Amniotic stem cell (primary cell): ENCODE measurements at regions not wholly inside any gene's neighbourhood (a gene's known extent, or its start where the extent isn't known, plus 50 kb on each side); places are given as distances from the start of the nearest gene placed in this dataset.
"Not testable (repeated sequence)": the region's sequence is repeated elsewhere in the genome, so short reads cannot be mapped to it uniquely, and the experiment has no call there.

Source experiments
- DNase-seq: peaks from one replicate; lab custom pipeline; 2025; lab: John Stamatoyannopoulos, UW

GRCh38 chr3:106881186-106881585 lies 496.1 kb upstream of the CCDC54 start:
- no peak for DNase-seq

DNA sequence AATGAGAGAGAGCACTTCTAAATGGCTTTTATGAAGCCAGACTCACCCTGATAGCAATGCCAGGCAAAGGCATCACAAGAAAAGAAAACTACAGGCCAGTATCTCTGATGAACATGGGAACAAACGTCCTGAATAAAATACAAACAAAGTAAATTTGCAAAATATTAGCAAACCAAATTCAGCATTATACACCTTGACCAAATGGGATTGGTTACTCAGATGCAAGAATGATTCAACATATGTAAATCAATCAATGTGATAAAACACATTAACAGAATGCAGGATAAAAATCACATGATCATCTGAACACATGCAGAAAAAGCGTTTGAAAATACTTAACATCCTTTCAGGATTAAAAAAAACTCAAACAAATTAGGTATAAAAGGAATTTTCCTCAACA lies 494.9 kb upstream of the CCDC54 start:
- no peak for DNase-seq

DNA sequence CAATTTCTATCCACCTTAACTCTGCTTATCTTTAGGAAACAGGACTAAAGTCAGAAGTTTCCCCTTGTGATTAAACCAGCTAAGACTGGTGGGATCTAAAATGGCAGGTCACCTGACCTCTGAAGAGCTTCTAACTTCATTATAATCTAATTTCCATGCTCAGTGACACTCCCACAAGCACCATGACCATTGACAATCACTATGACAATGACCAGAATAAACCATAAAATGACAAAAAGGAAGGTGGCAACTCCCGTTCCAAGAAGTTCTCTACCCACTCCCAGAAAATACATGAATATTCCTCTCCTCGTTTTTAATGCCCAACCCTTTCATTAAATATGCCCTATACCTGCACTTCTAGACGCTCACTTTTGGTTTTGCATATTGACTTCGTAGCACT lies 471.2 kb upstream of the CCDC54 start:
- DNase-seq: no peak

DNA sequence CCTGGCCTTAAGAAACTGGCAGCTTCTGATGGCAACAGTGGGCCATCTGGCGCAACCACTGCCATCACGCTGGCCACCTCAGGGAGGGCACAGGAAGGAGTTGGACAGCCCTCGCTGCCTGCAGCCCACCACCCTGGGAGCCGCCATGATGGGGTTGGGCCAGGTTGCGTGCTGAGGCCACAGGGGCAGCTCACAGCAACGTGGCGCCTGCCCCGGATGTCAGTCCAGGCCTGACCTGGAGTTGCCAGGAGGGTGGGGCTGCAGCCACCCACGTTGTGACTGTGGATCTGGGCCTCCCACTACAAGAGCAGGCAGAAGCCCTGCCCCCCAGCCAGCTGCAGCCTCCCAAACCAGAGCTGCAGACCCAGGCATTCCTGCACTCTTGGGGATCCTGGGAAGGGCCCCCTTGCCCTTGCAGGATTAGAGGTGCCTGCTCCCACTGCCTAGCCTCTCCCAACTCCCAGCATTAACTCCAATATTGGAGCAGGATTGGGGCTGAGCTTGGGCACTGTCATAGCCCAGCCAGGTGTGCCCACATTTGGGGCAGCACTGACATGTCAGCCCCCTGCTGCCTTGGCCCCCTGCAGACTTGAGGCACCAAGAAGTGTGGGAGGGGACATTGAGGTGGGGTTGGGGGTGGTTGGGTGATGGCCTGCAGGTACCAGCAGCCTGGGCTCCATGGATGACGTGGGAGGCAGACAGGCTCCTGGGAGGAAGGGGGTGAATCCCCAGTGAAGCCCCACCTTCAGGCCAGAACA lies 468.9 kb upstream of the CCDC54 start:
- no peak for DNase-seq

- DNase-seq: no peak
Observed at GRCh38 chr3:106913111-106913698, 464.0 kb upstream of the CCDC54 start.

- DNase-seq: no peak
Observed at GRCh38 chr3:106913966-106914365, 463.3 kb upstream of the CCDC54 start.

DNA sequence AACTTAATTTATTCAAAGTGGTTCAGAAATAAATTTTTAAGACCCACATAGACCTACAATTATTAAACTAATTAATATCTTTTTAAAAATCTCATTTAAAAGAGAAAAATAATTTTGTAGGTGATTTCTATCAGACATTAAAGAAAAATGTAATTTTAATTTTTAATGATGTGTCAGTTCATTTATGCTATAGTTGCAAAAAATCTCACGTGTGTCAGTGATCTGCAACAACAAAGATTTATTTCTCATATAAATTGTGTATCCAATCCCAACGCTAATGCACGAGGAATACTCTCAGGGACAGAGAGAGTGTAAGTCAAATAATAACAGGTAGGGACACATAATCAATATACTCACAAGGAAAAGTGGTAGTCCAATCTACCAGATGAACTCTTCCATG lies 456.6 kb upstream of the CCDC54 start:
- no peak for DNase-seq

DNA sequence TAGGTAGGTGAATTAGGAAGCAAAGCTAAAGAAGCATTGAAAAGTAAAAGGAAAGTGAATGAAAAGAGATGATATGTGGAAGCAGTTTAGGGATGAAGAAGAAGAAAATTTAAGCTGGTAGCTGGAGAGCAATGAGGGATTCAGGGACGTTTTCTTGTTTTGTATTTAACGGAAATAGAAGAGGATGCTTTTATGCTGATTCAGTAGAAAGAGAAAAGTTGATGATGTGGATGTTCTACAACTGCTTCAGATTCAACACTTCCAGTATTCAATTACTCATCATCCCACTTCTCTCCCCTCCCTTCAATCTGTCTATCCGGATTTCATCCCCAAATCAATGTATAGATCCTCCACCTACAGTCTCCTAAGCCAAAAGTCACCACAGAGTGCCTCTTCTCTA lies 448.2 kb upstream of the CCDC54 start:
- no peak for DNase-seq

DNA sequence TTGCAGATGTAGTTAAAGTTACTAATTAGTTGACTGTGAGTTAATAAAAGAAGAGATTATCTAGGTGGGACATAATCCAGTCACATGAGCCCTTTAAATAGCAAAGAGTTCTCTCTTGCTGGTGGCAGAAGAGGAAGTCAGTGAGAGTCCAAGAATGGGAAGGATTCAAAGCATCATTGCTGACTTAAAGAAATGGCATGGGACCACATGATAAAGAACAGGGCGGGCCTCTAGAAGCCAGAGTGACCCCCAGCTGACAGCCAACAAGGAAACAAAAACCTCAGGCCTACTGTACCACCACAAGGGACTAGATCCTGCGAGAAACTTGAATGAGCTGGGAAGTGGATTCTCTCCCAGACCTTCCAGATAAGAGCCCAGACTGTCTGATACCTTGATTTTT lies 447.2 kb upstream of the CCDC54 start:
- no peak for DNase-seq

DNA sequence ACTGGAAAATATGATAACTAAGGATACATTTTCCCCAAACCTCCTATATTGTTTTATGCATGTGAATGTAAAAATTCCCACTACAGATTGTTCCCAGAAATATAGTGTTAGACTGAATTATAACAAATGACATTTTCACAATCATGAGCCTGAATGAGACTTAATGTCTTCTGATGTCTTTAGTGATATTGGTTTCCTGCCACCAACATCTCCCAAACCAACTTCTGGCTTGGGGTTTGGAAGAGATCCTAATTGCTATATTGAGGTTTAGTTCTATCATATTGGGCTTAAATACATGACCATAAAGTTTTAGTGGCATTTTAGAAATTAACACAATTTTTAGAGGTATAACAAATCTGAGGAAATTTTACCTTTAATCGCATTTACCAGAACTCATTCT lies 445.3 kb upstream of the CCDC54 start:
- DNase-seq: no peak

- no peak for DNase-seq
Observed at GRCh38 chr3:106936337-106936736, 440.9 kb upstream of the CCDC54 start.

- no peak for DNase-seq
Observed at GRCh38 chr3:106942051-106942450, 435.2 kb upstream of the CCDC54 start.

DNA sequence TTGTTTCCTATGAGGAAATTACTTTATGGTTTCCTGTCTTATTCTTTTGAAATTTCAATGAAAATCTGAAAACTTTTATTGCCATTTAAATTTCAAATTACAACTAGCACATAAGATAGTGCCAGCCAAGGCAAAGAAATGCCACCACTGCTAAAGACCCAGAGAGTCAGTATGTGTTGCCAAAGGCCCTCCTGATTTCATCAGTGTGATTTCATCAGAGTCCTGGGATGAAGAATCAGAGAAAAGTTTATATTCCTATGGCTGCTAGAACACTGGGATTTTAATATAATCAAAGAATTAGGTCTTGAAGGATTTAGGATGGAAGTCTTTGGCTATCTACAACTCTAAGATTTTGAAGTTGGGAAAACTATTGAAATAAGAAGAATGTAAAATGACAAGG lies 434.2 kb upstream of the CCDC54 start:
- no peak for DNase-seq

DNA sequence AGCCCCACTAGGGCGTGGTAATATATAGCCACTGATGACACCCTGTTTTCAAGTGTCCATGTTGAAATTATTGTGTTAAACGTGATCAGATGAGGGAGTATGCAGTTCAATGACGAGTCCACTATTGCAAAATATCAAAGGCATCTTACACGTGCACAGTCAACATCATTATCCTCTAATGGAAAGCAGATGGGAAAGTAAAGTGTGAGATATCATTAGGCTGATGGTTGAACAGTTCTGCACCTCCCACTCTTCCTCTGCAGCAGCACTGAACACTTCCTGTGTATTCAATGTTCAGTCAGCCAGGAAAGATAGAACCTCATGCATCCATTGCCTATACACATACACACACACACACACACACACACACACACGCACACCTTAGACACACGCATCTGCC lies 431.8 kb upstream of the CCDC54 start:
- DNase-seq: no peak

- no peak for DNase-seq
Observed at GRCh38 chr3:106946866-106947265, 430.4 kb upstream of the CCDC54 start.

GRCh38 chr3:106957029-106957428 lies 420.2 kb upstream of the CCDC54 start:
- peak; percentile 5 for DNase-seq

- DNase-seq: no peak
Observed at GRCh38 chr3:106962993-106963392, 414.2 kb upstream of the CCDC54 start.

DNA sequence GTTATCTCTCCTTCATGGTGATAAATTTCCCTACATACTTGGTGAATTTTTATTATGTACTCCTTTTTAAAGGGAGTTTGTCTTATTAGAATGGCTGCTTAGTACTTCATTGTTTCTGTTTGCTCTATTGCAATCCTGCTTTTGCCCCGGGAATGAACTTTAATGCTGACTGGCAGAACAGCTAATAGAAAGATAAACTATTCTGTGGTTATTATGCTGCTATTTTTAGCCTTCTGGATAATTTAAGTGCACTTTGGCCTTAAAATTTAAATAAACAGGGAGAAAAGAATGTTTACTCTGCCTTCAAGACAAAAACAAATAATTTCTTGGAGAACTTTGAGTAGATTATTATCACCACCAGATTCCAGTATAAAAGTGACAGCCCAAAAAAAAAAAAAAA lies 413.8 kb upstream of the CCDC54 start:
- peak; percentile 31 for DNase-seq

GRCh38 chr3:106965307-106965706 lies 411.9 kb upstream of the CCDC54 start:
- DNase-seq: no peak

DNA sequence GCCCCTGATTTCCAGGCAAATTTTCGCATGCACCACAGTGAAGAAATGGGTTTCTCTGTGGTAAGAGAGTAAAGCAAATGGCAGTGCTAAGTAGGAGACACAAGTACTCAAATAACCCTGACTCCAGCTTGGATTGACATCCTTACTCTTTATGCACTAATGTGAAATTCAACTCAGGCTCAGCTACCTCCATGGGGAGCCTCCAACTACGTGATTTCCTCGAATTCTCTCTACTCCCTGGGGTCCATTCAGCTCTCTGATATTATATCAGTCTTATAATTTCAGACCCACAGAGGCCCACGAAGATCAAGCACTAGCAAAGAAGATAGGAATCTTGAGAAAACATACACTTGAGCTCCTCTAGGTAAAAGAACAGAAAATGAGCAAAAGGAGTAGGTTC lies 407.6 kb upstream of the CCDC54 start:
- no peak for DNase-seq

- DNase-seq: no peak
Observed at GRCh38 chr3:106981392-106981791, 395.8 kb upstream of the CCDC54 start.

- DNase-seq: no peak
Observed at GRCh38 chr3:106985721-106986120, 391.5 kb upstream of the CCDC54 start.

DNA sequence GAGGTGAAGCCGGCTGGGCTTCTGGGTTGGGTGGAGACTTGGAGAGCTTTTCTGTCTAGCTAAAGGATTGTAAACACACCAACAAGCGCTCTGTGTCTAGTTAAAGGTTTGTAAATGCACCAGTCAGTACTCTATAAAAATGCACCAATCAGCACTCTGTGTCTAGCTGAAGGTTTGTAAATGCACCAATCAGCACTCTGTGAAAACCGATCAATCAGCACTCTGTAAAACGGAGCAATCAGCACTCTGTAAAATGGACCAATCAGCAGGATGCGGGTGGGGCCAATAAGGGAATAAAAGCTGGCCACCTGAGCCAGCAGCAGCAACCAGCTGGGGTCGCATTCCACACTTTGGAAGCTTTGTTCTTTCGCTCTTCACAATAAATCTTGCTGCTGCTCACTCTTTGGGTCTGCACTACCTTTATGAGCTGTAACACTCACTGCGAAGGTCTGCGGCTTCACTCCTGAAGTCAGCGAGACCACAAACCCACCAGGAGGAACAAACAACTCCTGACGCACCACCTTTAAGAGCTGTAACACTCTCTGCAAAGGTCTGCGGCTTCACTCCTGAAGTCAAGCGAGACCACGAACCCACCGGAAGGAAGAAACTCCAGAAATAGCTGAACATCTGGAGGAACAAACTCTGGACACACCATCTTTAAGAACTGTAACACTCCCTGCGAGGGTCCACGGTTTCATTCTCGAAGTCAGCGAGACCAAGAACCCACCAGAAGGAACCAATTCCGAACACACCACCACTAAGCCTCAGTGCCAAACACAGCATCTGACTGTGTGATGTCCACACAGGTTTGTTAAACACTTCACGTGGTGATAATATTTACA lies 378.2 kb upstream of the CCDC54 start:
- not testable (repeated sequence) for DNase-seq
